Inflammatory macrophage (primary cell): ENCODE measurements at regions not wholly inside any gene's neighbourhood (a gene's known extent, or its start where the extent isn't known, plus 50 kb on each side); places are given as distances from the start of the nearest gene placed in this dataset.
A peak's percentile ranks its signal among the peaks of the same experiment; 100 is the strongest.

Experiments
- DNase-seq, 2 donors: peaks; one replicate each; pipeline ENCODE4 v3.0.0-alpha.2; 2020 to 2022

GRCh38 chr6:56377295-56377694 is 129.9 kb upstream of the COL21A1 start:
- DNase-seq, result no peak

- DNase-seq, result no peak
These were observed 128.4 kb upstream of the COL21A1 start for GRCh38 chr6:56375806-56376205.

- DNase-seq, result no peak
These were observed 127.5 kb upstream of the COL21A1 start for GRCh38 chr6:56374841-56375369.

GRCh38 chr6:56372406-56372995 is 125.1 kb upstream of the COL21A1 start:
- no peak for DNase-seq

- DNase-seq, result peak; percentile 76 to 85
These were observed 123.3 kb upstream of the COL21A1 start for GRCh38 chr6:56370561-56371211.

GRCh38 chr6:56370127-56370540 is 122.8 kb upstream of the COL21A1 start:
- DNase-seq, result no peak

- DNase-seq, result peak; percentile 6 to 26
These were observed 121.1 kb upstream of the COL21A1 start for GRCh38 chr6:56368491-56368890.

GRCh38 chr6:56366141-56366852 is 118.9 kb upstream of the COL21A1 start:
- DNase-seq, result no peak

- no peak for DNase-seq
These were observed 117.5 kb upstream of the COL21A1 start for GRCh38 chr6:56364827-56365339.

- DNase-seq, result no peak
These were observed 117.0 kb upstream of the COL21A1 start for GRCh38 chr6:56364431-56364826.

GRCh38 chr6:56363796-56364430 is 116.5 kb upstream of the COL21A1 start:
- DNase-seq, result no peak

- no peak for DNase-seq
These were observed 114.4 kb upstream of the COL21A1 start for GRCh38 chr6:56361812-56362211.

- peak; percentile 81 to 82 for DNase-seq
These were observed 112.0 kb upstream of the COL21A1 start for GRCh38 chr6:56359201-56359899.

GRCh38 chr6:56357616-56358373 is 110.4 kb upstream of the COL21A1 start:
- DNase-seq, result no peak

GRCh38 chr6:56356426-56356825 is 109.0 kb upstream of the COL21A1 start:
- DNase-seq, result no peak

- DNase-seq, result no peak
These were observed 106.5 kb upstream of the COL21A1 start for GRCh38 chr6:56353860-56354259.

GRCh38 chr6:56350628-56351260 is 103.4 kb upstream of the COL21A1 start:
- DNase-seq, result no peak

- no peak for DNase-seq
These were observed 101.8 kb upstream of the COL21A1 start for GRCh38 chr6:56349194-56349593.

- DNase-seq, result no peak
These were observed 101.2 kb upstream of the COL21A1 start for GRCh38 chr6:56348578-56348977.

GRCh38 chr6:56347526-56347925 is 100.1 kb upstream of the COL21A1 start:
- DNase-seq, result no peak

- no peak for DNase-seq
These were observed 99.6 kb upstream of the COL21A1 start for GRCh38 chr6:56346958-56347357.
